ENCODE measurements at regions not wholly inside any gene's neighbourhood (a gene's known extent, or its start where the extent isn't known, plus 50 kb on each side); places are given as distances from the start of the nearest gene placed in this dataset.

DNA sequence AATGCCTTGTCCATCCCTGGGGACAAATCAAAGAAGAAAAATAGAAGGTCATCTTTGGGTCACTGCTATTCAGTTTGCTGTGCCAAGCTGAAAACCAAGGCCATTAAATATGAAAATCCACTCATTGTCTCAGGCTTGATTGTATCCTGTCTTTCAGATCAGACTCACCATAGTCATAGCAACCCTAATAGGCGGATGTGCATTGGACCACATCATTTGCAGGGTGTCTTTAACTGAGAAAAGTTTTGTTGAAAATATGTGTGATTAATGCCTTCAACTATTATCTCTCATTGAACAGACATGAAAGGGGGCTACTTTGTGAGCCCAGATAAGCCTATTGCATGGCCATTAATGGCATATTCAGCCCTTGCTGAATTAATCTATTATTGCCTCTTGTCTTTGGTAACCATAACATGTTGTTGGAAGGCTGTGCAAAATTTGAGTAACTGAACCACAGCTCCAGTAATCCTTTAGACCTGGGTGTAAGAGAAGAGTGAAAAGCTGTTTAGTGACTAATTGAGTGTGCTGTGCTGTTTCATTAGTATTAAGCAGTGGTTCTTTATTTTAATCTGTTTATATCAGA is 453.6 kb upstream of the EPHA5 start:
- Histone ChIP-seq H3K4me2 (no peak overlapping the region), H3K27me3 (ENCODE audit: insufficient read depth) (no peaks in the 10 kb centered on the region), H3K4me1 (ENCODE audit: control insufficient read depth in 1 of 2, insufficient read depth in 2 of 2, low read depth in 1 of 2, low read length in 1 of 2) (no peaks in the 10 kb centered on the region), H3K9me3 (no peaks in the 10 kb centered on the region), H3K36me3 (replicated peaks in 1 of 2; ENCODE audit: control insufficient read depth in 1 of 2, insufficient read depth in 2 of 2, low read length in 1 of 2) (no peaks in the 10 kb centered on the region), H3K9me2 (no peaks in the 10 kb centered on the region; the same call in 1 of the 2 replicates), H3K9ac (no peak overlapping the region), H4K20me1 (ENCODE audit: insufficient read depth) (no peaks in the 10 kb centered on the region), H3K4me3 (ENCODE audit: low read depth in 2 of 2, low read length in 1 of 2) (no peak overlapping the region), H3F3A (replicated peaks; ENCODE audit: insufficient read depth) (no peaks in the 10 kb centered on the region), H3K27ac (ENCODE audit: low read depth in 2 of 2, low read length in 1 of 2) (no peak overlapping the region), H2AFZ (ENCODE audit: low read depth) (no peak overlapping the region), H3K79me2 (ENCODE audit: insufficient read depth) (no peaks in the 10 kb centered on the region)
- DNase-seq, result no peak
- WGBS (ENCODE audit: low lambda C conversion rate), result 0% methylated on average over 1 of the region's 1 CpG
- POLR2A ChIA-PET, result no interaction called here
- TF ChIP-seq JUND (IDR thresholded peaks at IDR 0.05) (no peak), EP300 (IDR thresholded peaks at IDR 0.05; ENCODE audit: borderline replicate concordance in 1 of 2, low read depth in 1 of 2, low read length in 1 of 2) (no peak), CHD2 (IDR thresholded peaks at IDR 0.05; ENCODE audit: low read length, partially characterized antibody) (no peak), FOSL2 (IDR thresholded peaks at IDR 0.05; ENCODE audit: borderline replicate concordance, low read depth) (no peak), ELF1 (IDR thresholded peaks at IDR 0.05) (no peak), POLR2AphosphoS5 (IDR thresholded peaks at IDR 0.05; ENCODE audit: low read depth, low read length) (no peak), RCOR1 (IDR thresholded peaks at IDR 0.05; ENCODE audit: low read length) (no peak), SMC3 (IDR thresholded peaks at IDR 0.05; ENCODE audit: low read depth, low read length) (no peak), NRF1 (IDR thresholded peaks at IDR 0.05; ENCODE audit: low read depth, low read length) (no peak), RAD21 (IDR thresholded peaks at IDR 0.05; ENCODE audit: low read length) (no peak), EZH2phosphoT487 (IDR thresholded peaks at IDR 0.05; ENCODE audit: borderline replicate concordance, low read depth) (no peak), TAF1 (IDR thresholded peaks at IDR 0.05; ENCODE audit: borderline replicate concordance, low read depth, low read length) (no peak)
- TF ChIP-seq, protein P1, sequence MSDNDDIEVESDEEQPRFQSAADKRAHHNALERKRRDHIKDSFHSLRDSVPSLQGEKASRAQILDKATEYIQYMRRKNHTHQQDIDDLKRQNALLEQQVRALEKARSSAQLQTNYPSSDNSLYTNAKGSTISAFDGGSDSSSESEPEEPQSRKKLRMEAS (IDR thresholded peaks at IDR 0.05; ENCODE audit: low read depth), result no peak
- TF ChIP-seq, protein P2, sequence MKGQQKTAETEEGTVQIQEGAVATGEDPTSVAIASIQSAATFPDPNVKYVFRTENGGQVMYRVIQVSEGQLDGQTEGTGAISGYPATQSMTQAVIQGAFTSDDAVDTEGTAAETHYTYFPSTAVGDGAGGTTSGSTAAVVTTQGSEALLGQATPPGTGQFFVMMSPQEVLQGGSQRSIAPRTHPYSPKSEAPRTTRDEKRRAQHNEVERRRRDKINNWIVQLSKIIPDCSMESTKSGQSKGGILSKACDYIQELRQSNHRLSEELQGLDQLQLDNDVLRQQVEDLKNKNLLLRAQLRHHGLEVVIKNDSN (IDR thresholded peaks at IDR 0.05; ENCODE audit: borderline replicate concordance, low read depth), result no peak
- TF ChIP-seq, protein P3, sequence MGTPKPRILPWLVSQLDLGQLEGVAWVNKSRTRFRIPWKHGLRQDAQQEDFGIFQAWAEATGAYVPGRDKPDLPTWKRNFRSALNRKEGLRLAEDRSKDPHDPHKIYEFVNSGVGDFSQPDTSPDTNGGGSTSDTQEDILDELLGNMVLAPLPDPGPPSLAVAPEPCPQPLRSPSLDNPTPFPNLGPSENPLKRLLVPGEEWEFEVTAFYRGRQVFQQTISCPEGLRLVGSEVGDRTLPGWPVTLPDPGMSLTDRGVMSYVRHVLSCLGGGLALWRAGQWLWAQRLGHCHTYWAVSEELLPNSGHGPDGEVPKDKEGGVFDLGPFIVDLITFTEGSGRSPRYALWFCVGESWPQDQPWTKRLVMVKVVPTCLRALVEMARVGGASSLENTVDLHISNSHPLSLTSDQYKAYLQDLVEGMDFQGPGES (IDR thresholded peaks at IDR 0.05; ENCODE audit: low read depth, low read length), result no peak
- TF ChIP-seq, protein P4, sequence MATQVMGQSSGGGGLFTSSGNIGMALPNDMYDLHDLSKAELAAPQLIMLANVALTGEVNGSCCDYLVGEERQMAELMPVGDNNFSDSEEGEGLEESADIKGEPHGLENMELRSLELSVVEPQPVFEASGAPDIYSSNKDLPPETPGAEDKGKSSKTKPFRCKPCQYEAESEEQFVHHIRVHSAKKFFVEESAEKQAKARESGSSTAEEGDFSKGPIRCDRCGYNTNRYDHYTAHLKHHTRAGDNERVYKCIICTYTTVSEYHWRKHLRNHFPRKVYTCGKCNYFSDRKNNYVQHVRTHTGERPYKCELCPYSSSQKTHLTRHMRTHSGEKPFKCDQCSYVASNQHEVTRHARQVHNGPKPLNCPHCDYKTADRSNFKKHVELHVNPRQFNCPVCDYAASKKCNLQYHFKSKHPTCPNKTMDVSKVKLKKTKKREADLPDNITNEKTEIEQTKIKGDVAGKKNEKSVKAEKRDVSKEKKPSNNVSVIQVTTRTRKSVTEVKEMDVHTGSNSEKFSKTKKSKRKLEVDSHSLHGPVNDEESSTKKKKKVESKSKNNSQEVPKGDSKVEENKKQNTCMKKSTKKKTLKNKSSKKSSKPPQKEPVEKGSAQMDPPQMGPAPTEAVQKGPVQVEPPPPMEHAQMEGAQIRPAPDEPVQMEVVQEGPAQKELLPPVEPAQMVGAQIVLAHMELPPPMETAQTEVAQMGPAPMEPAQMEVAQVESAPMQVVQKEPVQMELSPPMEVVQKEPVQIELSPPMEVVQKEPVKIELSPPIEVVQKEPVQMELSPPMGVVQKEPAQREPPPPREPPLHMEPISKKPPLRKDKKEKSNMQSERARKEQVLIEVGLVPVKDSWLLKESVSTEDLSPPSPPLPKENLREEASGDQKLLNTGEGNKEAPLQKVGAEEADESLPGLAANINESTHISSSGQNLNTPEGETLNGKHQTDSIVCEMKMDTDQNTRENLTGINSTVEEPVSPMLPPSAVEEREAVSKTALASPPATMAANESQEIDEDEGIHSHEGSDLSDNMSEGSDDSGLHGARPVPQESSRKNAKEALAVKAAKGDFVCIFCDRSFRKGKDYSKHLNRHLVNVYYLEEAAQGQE (IDR thresholded peaks at IDR 0.05; ENCODE audit: low read depth, low read length), result no peak
- CTCF ChIA-PET, result no interaction called here

Measured in SK-N-SH (cell line).